ENCODE measurements at regions not wholly inside any gene's neighbourhood (a gene's known extent, or its start where the extent isn't known, plus 50 kb on each side); places are given as distances from the start of the nearest gene placed in this dataset.
A peak's percentile ranks its signal among the peaks of the same experiment; 100 is the strongest.

DNA sequence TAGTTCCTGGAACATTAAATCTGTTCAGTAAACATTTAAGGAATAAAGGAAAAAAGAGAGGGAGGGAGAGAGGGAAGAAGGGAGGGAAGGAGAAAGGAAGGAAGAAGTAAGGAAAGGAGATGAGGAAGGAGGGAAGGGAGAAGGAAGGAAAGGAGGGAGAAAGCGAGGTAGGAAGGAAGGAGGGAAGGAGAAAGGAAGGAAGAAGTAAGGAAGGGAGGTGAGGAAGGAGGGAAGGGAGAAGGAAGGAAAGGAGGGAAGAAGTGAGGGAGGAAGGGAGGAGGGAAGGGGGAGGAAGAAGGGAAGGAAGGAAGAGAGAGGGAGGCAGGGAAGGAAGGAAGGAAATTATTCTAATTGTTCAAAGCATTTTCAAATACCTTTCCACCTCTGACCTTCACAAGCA, 77.2 kb upstream of the JUN start (continued):
- TF ChIP-seq, protein P1, sequence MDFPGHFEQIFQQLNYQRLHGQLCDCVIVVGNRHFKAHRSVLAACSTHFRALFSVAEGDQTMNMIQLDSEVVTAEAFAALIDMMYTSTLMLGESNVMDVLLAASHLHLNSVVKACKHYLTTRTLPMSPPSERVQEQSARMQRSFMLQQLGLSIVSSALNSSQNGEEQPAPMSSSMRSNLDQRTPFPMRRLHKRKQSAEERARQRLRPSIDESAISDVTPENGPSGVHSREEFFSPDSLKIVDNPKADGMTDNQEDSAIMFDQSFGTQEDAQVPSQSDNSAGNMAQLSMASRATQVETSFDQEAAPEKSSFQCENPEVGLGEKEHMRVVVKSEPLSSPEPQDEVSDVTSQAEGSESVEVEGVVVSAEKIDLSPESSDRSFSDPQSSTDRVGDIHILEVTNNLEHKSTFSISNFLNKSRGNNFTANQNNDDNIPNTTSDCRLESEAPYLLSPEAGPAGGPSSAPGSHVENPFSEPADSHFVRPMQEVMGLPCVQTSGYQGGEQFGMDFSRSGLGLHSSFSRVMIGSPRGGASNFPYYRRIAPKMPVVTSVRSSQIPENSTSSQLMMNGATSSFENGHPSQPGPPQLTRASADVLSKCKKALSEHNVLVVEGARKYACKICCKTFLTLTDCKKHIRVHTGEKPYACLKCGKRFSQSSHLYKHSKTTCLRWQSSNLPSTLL (IDR thresholded peaks at IDR 0.05), result no peak
- TF ChIP-seq NUFIP1 (IDR thresholded peaks at IDR 0.05; ENCODE audit: partially characterized antibody) (no peak), ARID2 (IDR thresholded peaks at IDR 0.05) (no peak), SPI1 (IDR thresholded peaks at IDR 0.05; ENCODE audit: borderline replicate concordance, low read depth, low read length) (no peak), MAFG (tag; conservative IDR thresholded peaks at IDR 0.05) (no peak), OTX1 (CRISPR knock-in tag; IDR thresholded peaks at IDR 0.05) (0 out of 2 replicates have a peak, but pooled peaks have one; percentile 57), ZNF589 (CRISPR knock-in tag; IDR thresholded peaks at IDR 0.05; ENCODE audit: low read depth) (no peak), ZNF77 (CRISPR knock-in tag; IDR thresholded peaks at IDR 0.05) (no peak), DACH1 (IDR thresholded peaks at IDR 0.05; ENCODE audit: partially characterized antibody) (no peak), ETV6 (IDR thresholded peaks at IDR 0.05; ENCODE audit: borderline replicate concordance in 1 of 2, low read depth in 2 of 2, low read length in 1 of 2) (no peak), ETV6 (CRISPR knock-in tag; IDR thresholded peaks at IDR 0.05; ENCODE audit: borderline replicate concordance) (no peak), RBM34 (IDR thresholded peaks at IDR 0.05; ENCODE audit: borderline replicate concordance, insufficient read depth, low read length) (no peak), SP2 (IDR thresholded peaks at IDR 0.05; ENCODE audit: extremely low read depth, low read depth, low read length, poor library complexity, severe bottlenecking) (no peak), SMARCA5 (IDR thresholded peaks at IDR 0.05) (no peak), SLC30A9 (CRISPR knock-in tag; IDR thresholded peaks at IDR 0.05) (no peak), HDAC1 (IDR thresholded peaks at IDR 0.05) (0 out of 4 replicates have a peak, but pooled peaks of 1 of the 2 experiments have one; percentile 26), ZBED1 (IDR thresholded peaks at IDR 0.05) (no peak), KLF13 (tag; IDR thresholded peaks at IDR 0.05; ENCODE audit: borderline replicate concordance, low read depth) (no peak), TRIM28 (IDR thresholded peaks at IDR 0.05) (no peak), GATAD2B (IDR thresholded peaks at IDR 0.05; ENCODE audit: borderline replicate concordance) (no peak), BCOR (IDR thresholded peaks at IDR 0.05) (no peak)
- TF ChIP-seq, protein P2, sequence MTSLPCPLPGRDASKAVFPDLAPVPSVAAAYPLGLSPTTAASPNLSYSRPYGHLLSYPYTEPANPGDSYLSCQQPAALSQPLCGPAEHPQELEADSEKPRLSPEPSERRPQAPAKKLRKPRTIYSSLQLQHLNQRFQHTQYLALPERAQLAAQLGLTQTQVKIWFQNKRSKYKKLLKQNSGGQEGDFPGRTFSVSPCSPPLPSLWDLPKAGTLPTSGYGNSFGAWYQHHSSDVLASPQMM (CRISPR knock-in tag; IDR thresholded peaks at IDR 0.05), result no peak
- TF ChIP-seq, protein P3, sequence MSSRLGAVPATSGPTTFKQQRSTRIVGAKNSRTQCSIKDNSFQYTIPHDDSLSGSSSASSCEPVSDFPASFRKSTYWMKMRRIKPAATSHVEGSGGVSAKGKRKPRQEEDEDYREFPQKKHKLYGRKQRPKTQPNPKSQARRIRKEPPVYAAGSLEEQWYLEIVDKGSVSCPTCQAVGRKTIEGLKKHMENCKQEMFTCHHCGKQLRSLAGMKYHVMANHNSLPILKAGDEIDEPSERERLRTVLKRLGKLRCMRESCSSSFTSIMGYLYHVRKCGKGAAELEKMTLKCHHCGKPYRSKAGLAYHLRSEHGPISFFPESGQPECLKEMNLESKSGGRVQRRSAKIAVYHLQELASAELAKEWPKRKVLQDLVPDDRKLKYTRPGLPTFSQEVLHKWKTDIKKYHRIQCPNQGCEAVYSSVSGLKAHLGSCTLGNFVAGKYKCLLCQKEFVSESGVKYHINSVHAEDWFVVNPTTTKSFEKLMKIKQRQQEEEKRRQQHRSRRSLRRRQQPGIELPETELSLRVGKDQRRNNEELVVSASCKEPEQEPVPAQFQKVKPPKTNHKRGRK (tag; IDR thresholded peaks at IDR 0.05), result peak; percentile 80
- TF ChIP-seq, protein P4, sequence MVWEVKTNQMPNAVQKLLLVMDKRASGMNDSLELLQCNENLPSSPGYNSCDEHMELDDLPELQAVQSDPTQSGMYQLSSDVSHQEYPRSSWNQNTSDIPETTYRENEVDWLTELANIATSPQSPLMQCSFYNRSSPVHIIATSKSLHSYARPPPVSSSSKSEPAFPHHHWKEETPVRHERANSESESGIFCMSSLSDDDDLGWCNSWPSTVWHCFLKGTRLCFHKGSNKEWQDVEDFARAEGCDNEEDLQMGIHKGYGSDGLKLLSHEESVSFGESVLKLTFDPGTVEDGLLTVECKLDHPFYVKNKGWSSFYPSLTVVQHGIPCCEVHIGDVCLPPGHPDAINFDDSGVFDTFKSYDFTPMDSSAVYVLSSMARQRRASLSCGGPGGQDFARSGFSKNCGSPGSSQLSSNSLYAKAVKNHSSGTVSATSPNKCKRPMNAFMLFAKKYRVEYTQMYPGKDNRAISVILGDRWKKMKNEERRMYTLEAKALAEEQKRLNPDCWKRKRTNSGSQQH (CRISPR knock-in tag; IDR thresholded peaks at IDR 0.05), result 0 out of 2 replicates have a peak, but pooled peaks have one; percentile 37
- TF ChIP-seq, protein P5, sequence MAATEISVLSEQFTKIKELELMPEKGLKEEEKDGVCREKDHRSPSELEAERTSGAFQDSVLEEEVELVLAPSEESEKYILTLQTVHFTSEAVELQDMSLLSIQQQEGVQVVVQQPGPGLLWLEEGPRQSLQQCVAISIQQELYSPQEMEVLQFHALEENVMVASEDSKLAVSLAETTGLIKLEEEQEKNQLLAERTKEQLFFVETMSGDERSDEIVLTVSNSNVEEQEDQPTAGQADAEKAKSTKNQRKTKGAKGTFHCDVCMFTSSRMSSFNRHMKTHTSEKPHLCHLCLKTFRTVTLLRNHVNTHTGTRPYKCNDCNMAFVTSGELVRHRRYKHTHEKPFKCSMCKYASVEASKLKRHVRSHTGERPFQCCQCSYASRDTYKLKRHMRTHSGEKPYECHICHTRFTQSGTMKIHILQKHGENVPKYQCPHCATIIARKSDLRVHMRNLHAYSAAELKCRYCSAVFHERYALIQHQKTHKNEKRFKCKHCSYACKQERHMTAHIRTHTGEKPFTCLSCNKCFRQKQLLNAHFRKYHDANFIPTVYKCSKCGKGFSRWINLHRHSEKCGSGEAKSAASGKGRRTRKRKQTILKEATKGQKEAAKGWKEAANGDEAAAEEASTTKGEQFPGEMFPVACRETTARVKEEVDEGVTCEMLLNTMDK (IDR thresholded peaks at IDR 0.05; ENCODE audit: borderline replicate concordance, insufficient read depth, low read depth, low read length, poor library complexity, severe bottlenecking), result no peak
